ENCODE measurements at regions not wholly inside any gene's neighbourhood (a gene's known extent, or its start where the extent isn't known, plus 50 kb on each side); places are given as distances from the start of the nearest gene placed in this dataset.

- ChIA-PET POLR2A (no interaction called here), CTCF (ENCODE audit: low intra/inter-chr PET ratio) (no interaction called here)
- Histone ChIP-seq H3K9me1 (ENCODE audit: control insufficient read depth, insufficient read depth, low read length) (no peaks in the 10 kb centered on the region), H3K9me3 (replicated peaks; ENCODE audit: control insufficient read depth, insufficient read depth, low read depth, low read length) (no peaks in the 10 kb centered on the region), H3K27me3 (ENCODE audit: control insufficient read depth in 2 of 2, insufficient read depth in 2 of 2, low read length in 2 of 2) (no peaks in the 10 kb centered on the region), H2AFZ (ENCODE audit: low read depth, low read length) (no peak overlapping the region), H3K9ac (ENCODE audit: insufficient read depth in 1 of 2, low read depth in 2 of 2, low read length in 2 of 2) (no peak overlapping the region), H3K36me3 (ENCODE audit: control insufficient read depth, insufficient read depth, low read length) (no peaks in the 10 kb centered on the region), H3K4me1 (replicated peaks in 1 of 2; ENCODE audit: control insufficient read depth in 2 of 2, insufficient read depth in 2 of 2, low read length in 2 of 2) (no peaks in the 10 kb centered on the region), H4K20me1 (replicated peaks; ENCODE audit: control insufficient read depth, insufficient read depth, low read length) (no peaks in the 10 kb centered on the region), H3K4me3 (no peak overlapping the region), H3K79me2 (ENCODE audit: control insufficient read depth, insufficient read depth, low read length) (no peaks in the 10 kb centered on the region), H3K4me2 (ENCODE audit: insufficient read depth, low read length) (no peak overlapping the region), H3K27ac (ENCODE audit: extremely low read depth, low read depth, low read length) (no peak overlapping the region)
- FAIRE-seq (no peak), ATAC-seq (no peak), DNase-seq (ENCODE audit: extremely low read depth in 1 of 4, low spot score in 3 of 4) (no peak)
- no TSS peak for BruUV-seq (replicated peaks)
- no peak for TF ChIP-seq CHCHD3 (CRISPR knock-in tag; IDR thresholded peaks at IDR 0.05)
- no peak for TF ChIP-seq HDAC3 (IDR thresholded peaks at IDR 0.05; ENCODE audit: borderline replicate concordance, partially characterized antibody)
- TF ChIP-seq ARID1B (IDR thresholded peaks at IDR 0.05), result no peak
- TF ChIP-seq RBM25 (IDR thresholded peaks at IDR 0.05; ENCODE audit: low read depth, low read length, severe bottlenecking), result no peak
- no peak for TF ChIP-seq PHB (CRISPR knock-in tag; IDR thresholded peaks at IDR 0.05)
- TF ChIP-seq RCOR1 (IDR thresholded peaks at IDR 0.05; ENCODE audit: borderline replicate concordance in 1 of 2, low read depth in 2 of 2, low read length in 2 of 2), result no peak
- TF ChIP-seq THRB (CRISPR knock-in tag; conservative IDR thresholded peaks at IDR 0.05), result no peak
- no peak for TF ChIP-seq MEIS2 (IDR thresholded peaks at IDR 0.05; ENCODE audit: partially characterized antibody)
- no peak for TF ChIP-seq POLR2H (tag; IDR thresholded peaks at IDR 0.05; ENCODE audit: low read depth)
- TF ChIP-seq ZNF586 (CRISPR knock-in tag; conservative IDR thresholded peaks at IDR 0.05), result no peak
- TF ChIP-seq GABPA (tag; conservative IDR thresholded peaks at IDR 0.05; ENCODE audit: low read depth), result no peak
- TF ChIP-seq SRSF3 (IDR thresholded peaks at IDR 0.05; ENCODE audit: insufficient read depth, low read length), result no peak
- no peak for TF ChIP-seq RFX7 (CRISPR knock-in tag; IDR thresholded peaks at IDR 0.05)
- TF ChIP-seq SNIP1 (IDR thresholded peaks at IDR 0.05; ENCODE audit: low read depth), result no peak
- TF ChIP-seq IRF2 (CRISPR knock-in tag; IDR thresholded peaks at IDR 0.05), result no peak
- TF ChIP-seq STAG1 (CRISPR knock-in tag; IDR thresholded peaks at IDR 0.05; ENCODE audit: borderline replicate concordance), result no peak
- no peak for TF ChIP-seq ETV5 (CRISPR knock-in tag; IDR thresholded peaks at IDR 0.05; ENCODE audit: low read depth)
- no peak for TF ChIP-seq GATAD2B (IDR thresholded peaks at IDR 0.05; ENCODE audit: borderline replicate concordance)
- no peak for TF ChIP-seq PHF20 (IDR thresholded peaks at IDR 0.05; ENCODE audit: partially characterized antibody)
- no peak for TF ChIP-seq GABPB2 (CRISPR knock-in tag; conservative IDR thresholded peaks at IDR 0.05)
- 0% methylated on average over 7 of the region's 11 CpGs for WGBS (ENCODE audit: insufficient coverage, low coverage, missing lambda C conversion rate)
- intact Hi-C loops (cut with micrococcal nuclease), result no loop called here
- in situ Hi-C loops (cut with MboI), result no loop called here
Measured at GRCh38 chr3:167115331-167115934, 264.7 kb downstream of the ZBBX start.

All from K562 (cell line).